Breast epithelium (tissue), 4 donors: ENCODE measurements at regions not wholly inside any gene's neighbourhood (a gene's known extent, or its start where the extent isn't known, plus 50 kb on each side); places are given as distances from the start of the nearest gene placed in this dataset.
A peak's percentile ranks its signal among the peaks of the same experiment; 100 is the strongest.

Source experiments
- DNase-seq, 2 donors: peaks; one replicate each; pipeline ENCODE4 v3.0.0-alpha.2; 2019; ENCODE audit warnings: low spot score in 2 of 2
- H3K27ac ChIP-seq, 2 donors: fragments of 200-600 bp; sonication (generic) in 1 of 2; one replicate each; pipeline ENCODE4 v1.5.1; 2016 to 2019; ENCODE audit warnings: mild to moderate bottlenecking in 1 of 2
- H3K27me3 ChIP-seq, 2 donors: fragments of 200-600 bp; sonication (generic) in 1 of 2; one replicate each; pipeline versions ENCODE4 v1.5.1 to v1.6.0; 2017 to 2019; ENCODE audit warnings: control low read depth in 1 of 2, mild to moderate bottlenecking in 1 of 2
- H3K36me3 ChIP-seq: fragments of 200-600 bp; one replicate; pipeline ENCODE4 v1.5.1; 2019
- H3K4me1 ChIP-seq, 2 donors: fragments of 200-600 bp; sonication (generic); one replicate each; pipeline ENCODE4 v1.5.1; 2016 to 2019; ENCODE audit warnings: control low read depth in 1 of 2
- H3K4me3 ChIP-seq, 3 donors: fragments of 200-600 bp; sonication (generic); 1 replicate in 2 of 3; 2 replicates in 1 of 3; pipeline ENCODE4 v1.5.1; 2016 to 2019; ENCODE audit warnings: mild to moderate bottlenecking in 3 of 3, moderate library complexity in 2 of 3
- H3K9me3 ChIP-seq, 2 donors: fragments of 200-600 bp; sonication (generic) in 1 of 2; one replicate each; pipeline ENCODE4 v1.5.1; 2016 to 2019; ENCODE audit warnings: control low read depth in 1 of 2
- CTCF ChIP-seq, 3 donors: fragments of 450-650 bp; IDR thresholded peaks; one replicate each; pipeline ENCODE4 v1.5.1; 2016 to 2017; ENCODE audit warnings: antibody characterized with exemption in 3 of 3, mild to moderate bottlenecking in 3 of 3, moderate library complexity in 3 of 3
- POLR2A ChIP-seq: fragments of 450-650 bp; IDR thresholded peaks from one replicate; pipeline ENCODE4 v1.6.1; 2016; ENCODE audit warnings: antibody characterized with exemption, mild to moderate bottlenecking, moderate library complexity
- POLR2AphosphoS5 ChIP-seq, 3 donors: sonication (generic); formaldehyde crosslinking; IDR thresholded peaks; one replicate each; pipeline ENCODE4 v1.6.1; 2017; ENCODE audit warnings: antibody characterized with exemption in 3 of 3
- intact Hi-C: fragments of 100-400 bp; cut with DNase I; formaldehyde crosslinking; loops from one replicate; pipeline ENCODE4 v1.15.1; 2023; ENCODE audit warnings: low total_unique reads

GRCh38 chr2:230658577-230658876 is 54.1 kb upstream of the CAB39 start:
- no peaks in the 10 kb centered on the region for H3K9me3 ChIP-seq
- intact Hi-C loops, result no loop called here
- DNase-seq, result no peak
- H3K27me3 ChIP-seq, result no peaks in the 10 kb centered on the region
- H3K36me3 ChIP-seq, result no peaks in the 10 kb centered on the region
- H3K4me1 ChIP-seq, result no peaks in the 10 kb centered on the region
- no peak overlapping the region for H3K4me3 ChIP-seq
- TF ChIP-seq POLR2AphosphoS5 (IDR thresholded peaks at IDR 0.05), result no peak
- no peak for TF ChIP-seq CTCF (IDR thresholded peaks at IDR 0.05)
- H3K27ac ChIP-seq, result peak overlapping the region in 1 of 2 donors; percentile 66

- H3K36me3 ChIP-seq, result no peaks in the 10 kb centered on the region
- no peaks in the 10 kb centered on the region for H3K9me3 ChIP-seq
- intact Hi-C loops, result no loop called here
- H3K27me3 ChIP-seq, result no peaks in the 10 kb centered on the region
- no peak for TF ChIP-seq POLR2AphosphoS5 (IDR thresholded peaks at IDR 0.05)
- TF ChIP-seq POLR2A, result no peak
- TF ChIP-seq CTCF (IDR thresholded peaks at IDR 0.05), result no peak
- no peak overlapping the region for H3K4me3 ChIP-seq
- peak overlapping the region in 1 of 2 donors; percentile 66 for H3K27ac ChIP-seq
- no peak for DNase-seq
- H3K4me1 ChIP-seq, result no peaks in the 10 kb centered on the region
These were observed 53.6 kb upstream of the CAB39 start for GRCh38 chr2:230658877-230659652.

- no peaks in the 10 kb centered on the region for H3K27me3 ChIP-seq
- H3K27ac ChIP-seq, result peak overlapping the region in 1 of 2 donors; percentile 63
- H3K4me3 ChIP-seq, result no peak overlapping the region
- TF ChIP-seq POLR2A, result no peak
- no peak for TF ChIP-seq CTCF (IDR thresholded peaks at IDR 0.05)
- no peak for TF ChIP-seq POLR2AphosphoS5 (IDR thresholded peaks at IDR 0.05)
- intact Hi-C loops, result no loop called here
- H3K36me3 ChIP-seq, result no peaks in the 10 kb centered on the region
- H3K9me3 ChIP-seq, result no peaks in the 10 kb centered on the region
- H3K4me1 ChIP-seq, result no peaks in the 10 kb centered on the region
- peak in 1 of 2 donors; percentile 23 for DNase-seq
These were observed 52.2 kb upstream of the CAB39 start for GRCh38 chr2:230660294-230661060.

GRCh38 chr2:230661072-230661957 is 51.3 kb upstream of the CAB39 start:
- no peaks in the 10 kb centered on the region for H3K9me3 ChIP-seq
- DNase-seq, result no peak
- intact Hi-C loops, result no loop called here
- H3K4me3 ChIP-seq, result no peak overlapping the region
- peak overlapping the region in 1 of 2 donors; percentile 19 for H3K27ac ChIP-seq
- H3K27me3 ChIP-seq, result no peaks in the 10 kb centered on the region
- no peaks in the 10 kb centered on the region for H3K4me1 ChIP-seq
- TF ChIP-seq POLR2A (no peak), POLR2AphosphoS5 (IDR thresholded peaks at IDR 0.05) (no peak), CTCF (IDR thresholded peaks at IDR 0.05) (no peak)
- H3K36me3 ChIP-seq, result no peaks in the 10 kb centered on the region
